Neural progenitor cell (in vitro differentiated cells): ENCODE measurements at regions not wholly inside any gene's neighbourhood (a gene's known extent, or its start where the extent isn't known, plus 50 kb on each side); places are given as distances from the start of the nearest gene placed in this dataset.

Source experiments
- DNase-seq: peaks from one replicate; pipeline ENCODE4 v3.0.0-alpha.2; 2016; ENCODE audit warnings: low spot score
- H2AFZ ChIP-seq: fragments of 200-600 bp; sonication (generic); replicated peaks from 2 replicates; pipeline ENCODE4 v1.6.1; 2016; ENCODE audit warnings: antibody characterized with exemption
- H3F3A ChIP-seq: fragments of 200-600 bp; sonication (generic); 2 replicates; pipeline ENCODE4 v1.6.1; 2016; ENCODE audit warnings: antibody characterized with exemption, low read depth
- H3K27ac ChIP-seq: fragments of 200-600 bp; sonication (generic); 2 replicates; pipeline ENCODE4 v1.5.1; 2016; ENCODE audit warnings: mild to moderate bottlenecking
- H3K27me3 ChIP-seq: fragments of 200-600 bp; sonication (generic); 2 replicates; pipeline ENCODE4 v1.6.1; 2016; ENCODE audit warnings: mild to moderate bottlenecking, moderate library complexity
- H3K36me3 ChIP-seq: fragments of 200-600 bp; sonication (generic); 2 replicates; pipeline ENCODE4 v1.5.1; 2016
- H3K4me1 ChIP-seq: fragments of 200-600 bp; sonication (generic); 2 replicates; pipeline ENCODE4 v1.6.1; 2016; ENCODE audit warnings: mixed run types
- H3K4me2 ChIP-seq: fragments of 200-600 bp; sonication (generic); 2 replicates; pipeline ENCODE4 v1.6.1; 2016
- H3K4me3 ChIP-seq: fragments of 200-600 bp; sonication (generic); 2 replicates; pipeline ENCODE4 v1.5.1; 2016
- H3K79me2 ChIP-seq: fragments of 200-600 bp; sonication (generic); 2 replicates; pipeline ENCODE4 v1.6.1; 2016; ENCODE audit warnings: low read depth
- H3K9ac ChIP-seq: fragments of 200-600 bp; sonication (generic); 2 replicates; pipeline ENCODE4 v1.6.1; 2016
- H3K9me3 ChIP-seq: fragments of 200-600 bp; sonication (generic); 2 replicates; pipeline ENCODE4 v1.5.1; 2016; ENCODE audit warnings: low read depth
- H4K20me1 ChIP-seq: fragments of 200-600 bp; sonication (generic); 2 replicates; pipeline ENCODE4 v1.6.1; 2016; ENCODE audit warnings: low read depth
- H3K27ac Mint-ChIP-seq: 3 replicates; pipeline ENCODE4 v1.8.0; 2021; ENCODE audit warnings: mixed read lengths
- H3K27me3 Mint-ChIP-seq: 2 replicates; pipeline ENCODE4 v1.8.0; 2022; ENCODE audit warnings: low read depth, mild to moderate bottlenecking, inconsistent platforms, moderate library complexity, mixed read lengths; ENCODE audit not compliant: insufficient read depth
- H3K36me3 Mint-ChIP-seq: 3 replicates; pipeline ENCODE4 v1.8.0; 2021; ENCODE audit warnings: mixed read lengths
- H3K4me1 Mint-ChIP-seq: 3 replicates; pipeline ENCODE4 v1.8.0; 2021; ENCODE audit warnings: mixed read lengths
- H3K4me3 Mint-ChIP-seq: 3 replicates; pipeline ENCODE4 v1.8.0; 2021; ENCODE audit warnings: mild to moderate bottlenecking, moderate library complexity, mixed read lengths
- H3K9me3 Mint-ChIP-seq: 3 replicates; pipeline ENCODE4 v1.8.0; 2020; ENCODE audit warnings: mixed read lengths
- EZH2 ChIP-seq: fragments of 200-600 bp; sonication (generic); IDR thresholded peaks from 2 replicates; pipeline ENCODE4 v1.6.1; 2017; ENCODE audit warnings: antibody characterized with exemption, mild to moderate bottlenecking, moderate library complexity
- EZH2phosphoT487 ChIP-seq: fragments of 200-600 bp; sonication (generic); IDR thresholded peaks from 2 replicates; pipeline ENCODE4 v1.6.1; 2017; ENCODE audit warnings: antibody characterized with exemption
- TF ChIP-seq, protein P1 (sequence below): fragments of 200-600 bp; sonication (generic); IDR thresholded peaks from 2 replicates; pipeline ENCODE4 v1.5.1; 2017; ENCODE audit warnings: antibody characterized with exemption, mild to moderate bottlenecking

- Histone ChIP-seq H3K9me3 (peaks cover 31% of the 10 kb centered on the region), H3K79me2 (no peaks in the 10 kb centered on the region), H3K27me3 (no peaks in the 10 kb centered on the region), H4K20me1 (no peaks in the 10 kb centered on the region), H3K9ac (no peak overlapping the region), H3K4me2 (no peak overlapping the region), H3K4me3 (no peak overlapping the region), H3F3A (no peaks in the 10 kb centered on the region), H3K4me1 (no peaks in the 10 kb centered on the region), H3K36me3 (no peaks in the 10 kb centered on the region), H3K27ac (no peak overlapping the region), H2AFZ (no peak overlapping the region)
- Mint-ChIP-seq H3K36me3 (no peaks in the 10 kb centered on the region), H3K4me3 (no peak overlapping the region), H3K27ac (no peak overlapping the region), H3K9me3 (no peaks in the 10 kb centered on the region), H3K27me3 (no peaks in the 10 kb centered on the region), H3K4me1 (no peaks in the 10 kb centered on the region)
- TF ChIP-seq, protein P1, sequence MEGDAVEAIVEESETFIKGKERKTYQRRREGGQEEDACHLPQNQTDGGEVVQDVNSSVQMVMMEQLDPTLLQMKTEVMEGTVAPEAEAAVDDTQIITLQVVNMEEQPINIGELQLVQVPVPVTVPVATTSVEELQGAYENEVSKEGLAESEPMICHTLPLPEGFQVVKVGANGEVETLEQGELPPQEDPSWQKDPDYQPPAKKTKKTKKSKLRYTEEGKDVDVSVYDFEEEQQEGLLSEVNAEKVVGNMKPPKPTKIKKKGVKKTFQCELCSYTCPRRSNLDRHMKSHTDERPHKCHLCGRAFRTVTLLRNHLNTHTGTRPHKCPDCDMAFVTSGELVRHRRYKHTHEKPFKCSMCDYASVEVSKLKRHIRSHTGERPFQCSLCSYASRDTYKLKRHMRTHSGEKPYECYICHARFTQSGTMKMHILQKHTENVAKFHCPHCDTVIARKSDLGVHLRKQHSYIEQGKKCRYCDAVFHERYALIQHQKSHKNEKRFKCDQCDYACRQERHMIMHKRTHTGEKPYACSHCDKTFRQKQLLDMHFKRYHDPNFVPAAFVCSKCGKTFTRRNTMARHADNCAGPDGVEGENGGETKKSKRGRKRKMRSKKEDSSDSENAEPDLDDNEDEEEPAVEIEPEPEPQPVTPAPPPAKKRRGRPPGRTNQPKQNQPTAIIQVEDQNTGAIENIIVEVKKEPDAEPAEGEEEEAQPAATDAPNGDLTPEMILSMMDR, result no peak
- no peak for TF ChIP-seq EZH2
- no peak for TF ChIP-seq EZH2phosphoT487
- DNase-seq, result no peak
Measured at GRCh38 chr9:1256178-1256577, 206.0 kb downstream of the DMRT2 start.

DNA sequence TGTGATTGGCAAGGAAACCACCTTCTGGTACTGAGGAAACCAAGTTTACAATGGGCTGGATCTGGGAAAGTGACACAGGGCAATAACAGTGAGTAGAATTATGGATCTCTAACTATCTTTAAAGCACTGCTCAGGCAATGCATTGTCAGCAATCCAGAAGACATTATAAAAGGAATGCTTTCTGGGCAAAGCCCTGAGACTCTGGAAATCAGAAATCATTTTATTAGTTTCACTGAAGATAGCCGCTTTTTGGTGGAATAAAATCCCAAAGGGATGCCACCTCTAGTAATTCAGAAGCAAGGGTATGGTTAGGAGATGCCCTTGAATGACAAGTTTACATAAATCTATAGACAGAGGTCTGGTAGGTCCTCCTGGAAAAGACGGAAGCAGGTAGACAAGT, 211.1 kb downstream of the DMRT2 start:
- H3K27ac Mint-ChIP-seq, result no peak overlapping the region
- H3K27me3 ChIP-seq, result no peaks in the 10 kb centered on the region
- H3K36me3 Mint-ChIP-seq, result no peaks in the 10 kb centered on the region
- H3K79me2 ChIP-seq, result no peaks in the 10 kb centered on the region
- H3K4me3 Mint-ChIP-seq, result no peak overlapping the region
- no peak overlapping the region for H3K27ac ChIP-seq
- no peaks in the 10 kb centered on the region for H4K20me1 ChIP-seq
- no peaks in the 10 kb centered on the region for H3K4me1 Mint-ChIP-seq
- no peak overlapping the region for H3K4me2 ChIP-seq
- no peaks in the 10 kb centered on the region for H3K4me1 ChIP-seq
- H3K4me3 ChIP-seq, result no peak overlapping the region
- H3K9ac ChIP-seq, result no peak overlapping the region
- TF ChIP-seq EZH2phosphoT487 (no peak), EZH2 (no peak)
- TF ChIP-seq, protein P1, result no peak
- no peak for DNase-seq
- no peak overlapping the region for H2AFZ ChIP-seq
- H3K27me3 Mint-ChIP-seq, result no peaks in the 10 kb centered on the region
- H3K9me3 Mint-ChIP-seq, result no peaks in the 10 kb centered on the region
- no peaks in the 10 kb centered on the region for H3F3A ChIP-seq
- peaks cover 15% of the 10 kb centered on the region for H3K9me3 ChIP-seq
- H3K36me3 ChIP-seq, result no peaks in the 10 kb centered on the region

DNA sequence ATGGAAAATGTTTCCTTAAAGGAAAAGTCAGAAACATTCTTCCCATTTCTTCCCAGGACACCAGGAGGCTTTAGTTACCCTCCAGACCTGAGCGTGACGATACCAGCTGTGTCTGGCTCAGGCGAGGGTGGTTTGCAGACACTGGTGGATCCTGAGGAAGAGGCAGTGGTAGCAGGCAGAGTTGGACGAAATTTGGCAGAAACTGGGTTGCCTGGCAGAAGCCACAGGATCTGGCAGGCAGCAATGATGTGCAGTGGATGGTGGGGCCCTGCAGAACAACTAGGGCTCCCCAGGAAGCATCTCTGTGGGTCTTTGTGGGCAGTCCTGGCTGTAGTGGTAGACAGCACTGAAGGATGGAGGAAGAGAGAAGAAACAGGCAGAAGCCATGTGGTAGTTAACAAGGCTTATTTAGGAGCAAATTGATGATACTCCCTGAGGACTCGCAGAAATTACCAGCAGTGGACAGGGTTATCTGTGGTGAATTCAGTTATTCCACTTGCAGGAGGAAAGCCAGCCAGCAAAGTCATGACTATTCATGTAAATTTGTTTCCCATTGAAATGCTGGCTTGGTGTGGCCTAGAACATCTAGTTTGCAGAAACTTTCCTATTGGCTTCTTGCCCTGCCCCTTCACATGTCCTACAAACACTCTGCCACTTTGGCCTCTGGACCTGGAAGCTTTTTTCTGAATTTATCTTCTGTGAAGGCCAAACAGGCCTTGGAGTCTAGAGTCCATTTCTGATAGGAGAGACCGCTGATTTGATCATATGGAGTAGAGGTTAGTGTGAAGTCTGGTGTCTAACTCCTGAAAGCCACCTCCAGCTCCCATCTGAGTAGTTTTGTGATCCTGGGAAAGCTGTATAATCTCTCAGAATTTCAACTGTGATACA, 212.0 kb downstream of the DMRT2 start:
- H3K4me3 Mint-ChIP-seq, result no peak overlapping the region

More for the DNA sequence above, 212.0 kb downstream of the DMRT2 start:
- Histone ChIP-seq H3F3A (no peaks in the 10 kb centered on the region), H3K4me2 (no peak overlapping the region), H3K4me3 (no peak overlapping the region), H3K79me2 (no peaks in the 10 kb centered on the region), H2AFZ (no peak overlapping the region), H3K27ac (no peak overlapping the region), H3K9ac (no peak overlapping the region), H3K4me1 (no peaks in the 10 kb centered on the region), H3K36me3 (no peaks in the 10 kb centered on the region), H4K20me1 (no peaks in the 10 kb centered on the region), H3K27me3 (no peaks in the 10 kb centered on the region), H3K9me3 (peaks cover 12% of the 10 kb centered on the region)
- Mint-ChIP-seq H3K27ac (no peak overlapping the region), H3K36me3 (no peaks in the 10 kb centered on the region), H3K9me3 (no peaks in the 10 kb centered on the region), H3K27me3 (peaks cover 4% of the 10 kb centered on the region), H3K4me1 (no peaks in the 10 kb centered on the region)
- TF ChIP-seq EZH2 (no peak), EZH2phosphoT487 (no peak)
- TF ChIP-seq, protein P1, result no peak
- no peak for DNase-seq
